GM12892 (cell line): ENCODE measurements at regions not wholly inside any gene's neighbourhood (a gene's known extent, or its start where the extent isn't known, plus 50 kb on each side); places are given as distances from the start of the nearest gene placed in this dataset.

ENCODE experiments used
- POLR2A ChIP-seq: IDR thresholded peaks from 2 replicates; pipeline ENCODE4 v1.6.1; 2011; ENCODE audit warnings: low read depth, low read length, control low read depth
- POLR2AphosphoS5 ChIP-seq: IDR thresholded peaks from 2 replicates; pipeline ENCODE4 v1.6.1; 2011; ENCODE audit warnings: low read depth, low read length, control low read depth
- TAF1 ChIP-seq: IDR thresholded peaks from 2 replicates; pipeline ENCODE4 v1.6.1; 2011; ENCODE audit warnings: low read depth, mild to moderate bottlenecking, control low read depth, low read length, borderline replicate concordance

GRCh38 chr18:67337696-67338095 lies 178.8 kb downstream of the DSEL start:
- no peak for TF ChIP-seq POLR2A
- no peak for TF ChIP-seq POLR2AphosphoS5
- no peak for TF ChIP-seq TAF1
